Loucy (cell line): ENCODE measurements at regions not wholly inside any gene's neighbourhood (a gene's known extent, or its start where the extent isn't known, plus 50 kb on each side); places are given as distances from the start of the nearest gene placed in this dataset.

Experiments
- H2AFZ ChIP-seq: fragments of 200-600 bp; sonication (generic); 2 replicates; pipeline ENCODE4 v1.6.0; 2016; ENCODE audit warnings: antibody characterized with exemption, mild to moderate bottlenecking, low read length, moderate library complexity
- H3F3A ChIP-seq: fragments of 200-600 bp; 2 replicates; pipeline ENCODE4 v1.6.0; 2016; ENCODE audit warnings: antibody characterized with exemption, low read depth, mild to moderate bottlenecking
- H3K27me3 ChIP-seq: fragments of 200-600 bp; sonication (generic); 2 replicates; pipeline ENCODE4 v1.6.1; 2014; ENCODE audit warnings: low read length, mild to moderate bottlenecking; ENCODE audit not compliant: insufficient read depth, poor library complexity, severe bottlenecking
- H3K36me3 ChIP-seq: fragments of 200-600 bp; sonication (generic); 2 replicates; pipeline ENCODE4 v1.6.1; 2016; ENCODE audit warnings: low read length; ENCODE audit not compliant: insufficient read depth
- H3K4me1 ChIP-seq: fragments of 200-600 bp; sonication (generic); 2 replicates; pipeline ENCODE4 v1.5.1; 2014; ENCODE audit warnings: low read length, mild to moderate bottlenecking; ENCODE audit not compliant: insufficient read depth, poor library complexity, severe bottlenecking
- H3K4me2 ChIP-seq: fragments of 200-600 bp; sonication (generic); 2 replicates; pipeline ENCODE4 v1.6.0; 2014; ENCODE audit warnings: antibody characterized with exemption, low read length, low read depth, mild to moderate bottlenecking; ENCODE audit not compliant: poor library complexity, severe bottlenecking
- H3K4me3 ChIP-seq: fragments of 200-600 bp; sonication (generic); 2 replicates; pipeline ENCODE4 v1.5.1; 2014; ENCODE audit warnings: low read length, mild to moderate bottlenecking, mixed read lengths; ENCODE audit not compliant: poor library complexity, severe bottlenecking
- H3K79me2 ChIP-seq: fragments of 200-600 bp; sonication (generic); 2 replicates; pipeline ENCODE4 v1.6.1; 2014; ENCODE audit warnings: low read length; ENCODE audit not compliant: insufficient read depth
- H3K9ac ChIP-seq: fragments of 200-600 bp; sonication (generic); 2 replicates; pipeline ENCODE4 v1.6.0; 2014; ENCODE audit warnings: mild to moderate bottlenecking, low read depth, low read length, moderate library complexity; ENCODE audit not compliant: poor library complexity, severe bottlenecking
- H3K9me2 ChIP-seq: fragments of 200-600 bp; sonication (generic); replicated peaks from 2 replicates; pipeline ENCODE4 v1.6.1; 2016; ENCODE audit warnings: low read depth, low read length, mixed read lengths
- H3K9me3 ChIP-seq: fragments of 200-600 bp; sonication (generic); 2 replicates; pipeline ENCODE4 v1.6.1; 2014; ENCODE audit warnings: mild to moderate bottlenecking, antibody characterized with exemption, low read length, low read depth; ENCODE audit not compliant: insufficient read depth
- H4K20me1 ChIP-seq: fragments of 200-600 bp; sonication (generic); 2 replicates; pipeline ENCODE4 v1.6.0; 2014; ENCODE audit warnings: antibody characterized with exemption, low read length, mild to moderate bottlenecking; ENCODE audit not compliant: insufficient read depth, poor library complexity, severe bottlenecking
- EZH2phosphoT487 ChIP-seq: fragments of 200-600 bp; IDR thresholded peaks from 2 replicates; pipeline ENCODE4 v1.6.1; 2018; ENCODE audit warnings: antibody characterized with exemption, mild to moderate bottlenecking, moderate library complexity, borderline replicate concordance
- TF ChIP-seq, protein P1 (sequence below): fragments of 200-600 bp; sonication (generic); conservative IDR thresholded peaks from 2 replicates; pipeline ENCODE4 v1.5.1; 2014; ENCODE audit warnings: mild to moderate bottlenecking, antibody characterized with exemption, low read length

DNA sequence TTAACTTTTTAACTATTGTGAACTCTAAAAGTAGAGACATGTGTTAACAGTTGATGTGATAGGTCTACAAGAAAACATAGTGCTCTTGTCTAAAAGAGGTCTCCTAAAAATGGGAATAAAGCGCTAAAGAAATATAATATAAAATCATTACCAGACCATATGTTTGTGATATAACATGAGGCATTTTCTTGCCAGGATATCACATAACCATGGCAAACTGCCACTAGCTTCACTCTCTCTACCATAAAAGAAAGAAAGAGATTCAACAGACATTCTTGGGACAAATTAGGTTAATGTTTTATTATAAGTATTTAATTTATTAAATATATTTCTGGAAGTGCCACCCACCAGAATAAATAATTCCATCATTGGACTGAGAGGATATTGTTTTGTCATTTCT is 115.0 kb downstream of the TMEM26 start:
- Histone ChIP-seq H3F3A (no peaks in the 10 kb centered on the region), H3K79me2 (no peaks in the 10 kb centered on the region), H3K9me3 (no peaks in the 10 kb centered on the region), H3K27me3 (no peaks in the 10 kb centered on the region), H3K4me2 (no peak overlapping the region), H3K4me3 (no peak overlapping the region), H3K9me2 (no peaks in the 10 kb centered on the region), H3K4me1 (peaks cover 10% of the 10 kb centered on the region), H2AFZ (no peak overlapping the region), H4K20me1 (no peaks in the 10 kb centered on the region), H3K36me3 (no peaks in the 10 kb centered on the region), H3K9ac (no peak overlapping the region)
- no peak for TF ChIP-seq EZH2phosphoT487
- TF ChIP-seq, protein P1, sequence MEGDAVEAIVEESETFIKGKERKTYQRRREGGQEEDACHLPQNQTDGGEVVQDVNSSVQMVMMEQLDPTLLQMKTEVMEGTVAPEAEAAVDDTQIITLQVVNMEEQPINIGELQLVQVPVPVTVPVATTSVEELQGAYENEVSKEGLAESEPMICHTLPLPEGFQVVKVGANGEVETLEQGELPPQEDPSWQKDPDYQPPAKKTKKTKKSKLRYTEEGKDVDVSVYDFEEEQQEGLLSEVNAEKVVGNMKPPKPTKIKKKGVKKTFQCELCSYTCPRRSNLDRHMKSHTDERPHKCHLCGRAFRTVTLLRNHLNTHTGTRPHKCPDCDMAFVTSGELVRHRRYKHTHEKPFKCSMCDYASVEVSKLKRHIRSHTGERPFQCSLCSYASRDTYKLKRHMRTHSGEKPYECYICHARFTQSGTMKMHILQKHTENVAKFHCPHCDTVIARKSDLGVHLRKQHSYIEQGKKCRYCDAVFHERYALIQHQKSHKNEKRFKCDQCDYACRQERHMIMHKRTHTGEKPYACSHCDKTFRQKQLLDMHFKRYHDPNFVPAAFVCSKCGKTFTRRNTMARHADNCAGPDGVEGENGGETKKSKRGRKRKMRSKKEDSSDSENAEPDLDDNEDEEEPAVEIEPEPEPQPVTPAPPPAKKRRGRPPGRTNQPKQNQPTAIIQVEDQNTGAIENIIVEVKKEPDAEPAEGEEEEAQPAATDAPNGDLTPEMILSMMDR = no peak

DNA sequence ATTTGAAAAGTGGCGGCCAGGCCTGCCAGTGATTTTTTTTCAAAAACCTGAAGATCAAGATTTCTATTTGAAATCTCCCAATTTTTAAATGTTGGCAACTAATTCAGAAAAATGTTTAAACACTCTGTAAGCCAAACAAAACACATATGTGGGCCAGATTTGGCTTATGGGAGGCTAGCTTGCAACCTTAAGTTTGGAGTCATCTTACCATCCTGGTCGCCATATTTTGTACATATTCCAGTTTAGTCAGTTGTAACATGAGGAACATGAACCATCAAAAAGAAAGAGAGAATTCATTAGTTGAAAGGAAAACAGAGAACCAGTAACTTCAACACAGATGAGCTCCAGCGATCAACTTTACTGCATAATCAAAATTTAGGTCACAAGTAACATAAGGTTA is 115.4 kb downstream of the TMEM26 start:
- no peak overlapping the region for H3K9ac ChIP-seq
- no peaks in the 10 kb centered on the region for H4K20me1 ChIP-seq
- no peak overlapping the region for H3K4me2 ChIP-seq
- H3K27me3 ChIP-seq = no peaks in the 10 kb centered on the region
- no peak overlapping the region for H2AFZ ChIP-seq
- no peaks in the 10 kb centered on the region for H3K9me2 ChIP-seq
- H3K4me1 ChIP-seq = peaks cover 7% of the 10 kb centered on the region
- H3K4me3 ChIP-seq = no peak overlapping the region
- TF ChIP-seq, protein P1 = no peak
- H3K79me2 ChIP-seq = no peaks in the 10 kb centered on the region
- no peaks in the 10 kb centered on the region for H3K9me3 ChIP-seq
- no peaks in the 10 kb centered on the region for H3K36me3 ChIP-seq
- H3F3A ChIP-seq = no peaks in the 10 kb centered on the region

GRCh38 chr10:61336831-61337230 is 116.3 kb downstream of the TMEM26 start:
- H3K9ac ChIP-seq = no peak overlapping the region
- no peak overlapping the region for H3K4me3 ChIP-seq

More at GRCh38 chr10:61336831-61337230, 116.3 kb downstream of the TMEM26 start:
- no peaks in the 10 kb centered on the region for H4K20me1 ChIP-seq
- no peaks in the 10 kb centered on the region for H3K27me3 ChIP-seq
- H3K4me2 ChIP-seq = no peak overlapping the region
- no peaks in the 10 kb centered on the region for H3K79me2 ChIP-seq
- no peaks in the 10 kb centered on the region for H3F3A ChIP-seq
- H3K4me1 ChIP-seq = no peaks in the 10 kb centered on the region
- H2AFZ ChIP-seq = no peak overlapping the region
- no peaks in the 10 kb centered on the region for H3K9me2 ChIP-seq
- no peaks in the 10 kb centered on the region for H3K9me3 ChIP-seq
- TF ChIP-seq, protein P1 = no peak
- no peak for TF ChIP-seq EZH2phosphoT487
- no peaks in the 10 kb centered on the region for H3K36me3 ChIP-seq
